Sigmoid colon (tissue), 6 donors: ENCODE measurements at regions not wholly inside any gene's neighbourhood (a gene's known extent, or its start where the extent isn't known, plus 50 kb on each side); places are given as distances from the start of the nearest gene placed in this dataset.

ENCODE experiments used
- DNase-seq: peaks from one replicate; pipeline ENCODE4 v3.0.0-alpha.2; 2019
- H3K27ac ChIP-seq, 4 donors: fragments of 200-600 bp; sonication (generic); one replicate each; pipeline ENCODE4 v1.5.1; 2016 to 2019; ENCODE audit warnings: mild to moderate bottlenecking in 1 of 4
- H3K27me3 ChIP-seq, 3 donors: fragments of 200-600 bp; sonication (generic); one replicate each; pipeline ENCODE4 v1.5.1; 2019; ENCODE audit warnings: mild to moderate bottlenecking in 1 of 3
- H3K36me3 ChIP-seq, 4 donors: fragments of 200-600 bp; sonication (generic); one replicate each; pipeline ENCODE4 v1.5.1; 2016 to 2019
- H3K4me1 ChIP-seq, 4 donors: fragments of 200-600 bp; sonication (generic); one replicate each; pipeline ENCODE4 v1.5.1; 2017 to 2019
- H3K4me3 ChIP-seq, 4 donors: fragments of 200-600 bp; sonication (generic); one replicate each; pipeline ENCODE4 v1.5.1; 2017 to 2019; ENCODE audit warnings: mild to moderate bottlenecking in 2 of 4, moderate library complexity in 1 of 4
- H3K9me3 ChIP-seq, 4 donors: fragments of 200-600 bp in 3 of 4; sonication (generic) in 3 of 4; one replicate each; pipeline versions ENCODE4 v1.5.1 to v1.6.1; 2013 to 2019
- EP300 ChIP-seq, 4 donors: sonication (generic); formaldehyde crosslinking; IDR thresholded peaks; one replicate each; pipeline ENCODE4 v1.6.1; 2017; ENCODE audit warnings: antibody characterized with exemption in 4 of 4
- POLR2A ChIP-seq, 2 donors: fragments of 450-650 bp; IDR thresholded peaks; one replicate each; pipeline ENCODE4 v1.6.1; 2016; ENCODE audit warnings: antibody characterized with exemption in 2 of 2, mild to moderate bottlenecking in 2 of 2, moderate library complexity in 2 of 2
- POLR2AphosphoS5 ChIP-seq, 4 donors: sonication (generic); formaldehyde crosslinking; IDR thresholded peaks; one replicate each; pipeline ENCODE4 v1.6.1; 2017; ENCODE audit warnings: antibody characterized with exemption in 4 of 4
- WGBS, 2 donors: extraction: QIAGEN DNeasy Blood & Tissue Kit; methylation state at CpG; one replicate each; pipeline ENCODE4 v1.1.7; 2013; 5-methylcytosine and 5-hydroxymethylcytosine counted together
- intact Hi-C: fragments of 100-400 bp; cut with DNase I; formaldehyde crosslinking; loops from one replicate; pipeline ENCODE4 v1.15.1; 2023
- TF ChIP-seq, protein P1 (sequence below), 4 experiments: fragments of 450-650 bp in 3 of 4; fragments of 200-600 bp in 1 of 4; IDR thresholded peaks; one replicate each; pipeline ENCODE4 v1.5.1; 2016 to 2019; ENCODE audit warnings: antibody characterized with exemption in 4 of 4, mild to moderate bottlenecking in 3 of 4, moderate library complexity in 2 of 4
- donor health status: healthy with polysubstance abuse.
- donor health status: healthy.

DNA sequence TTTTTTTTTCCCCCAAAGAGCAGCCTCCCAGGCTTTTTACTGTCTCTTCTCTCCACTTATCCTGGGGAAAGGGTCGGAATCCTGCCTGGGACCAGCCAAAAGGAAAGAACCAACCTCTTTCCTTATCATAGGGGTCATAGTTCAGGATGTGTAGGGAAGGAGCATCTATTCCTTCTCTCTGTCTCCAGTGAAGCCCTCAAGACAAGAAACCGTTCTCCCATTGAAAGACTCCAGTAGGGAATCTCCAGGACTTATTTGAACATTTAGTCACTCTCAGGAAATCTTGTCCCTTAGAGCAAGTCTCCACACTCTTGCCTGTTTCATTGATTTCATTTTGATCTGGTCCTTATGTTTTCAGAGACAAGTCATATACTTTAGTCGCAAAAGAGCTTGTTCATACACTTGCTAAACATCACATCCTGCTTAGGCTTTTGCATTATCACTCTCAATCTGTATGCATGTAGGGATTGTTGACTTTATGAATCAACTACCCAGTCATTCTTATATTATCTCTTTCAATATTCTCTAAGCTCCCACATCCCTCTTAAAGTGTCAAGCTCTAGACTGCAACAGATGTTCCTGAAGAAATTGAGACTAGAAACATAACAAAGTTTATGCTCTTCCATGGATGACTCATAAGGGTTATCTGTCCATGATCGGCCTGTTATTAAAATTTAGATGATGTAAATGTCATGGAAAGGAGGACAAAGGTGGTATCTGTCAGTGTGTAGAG lies 116.2 kb upstream of the ST6GAL2 start:
- 65 to 70% methylated on average over 4 of the region's 4 CpGs for WGBS, 2 donors
- intact Hi-C loops = no loop called here
- Histone ChIP-seq H3K27me3 (no peaks in the 10 kb centered on the region), H3K27ac (no peak overlapping the region), H3K4me3 (no peak overlapping the region), H3K4me1 (no peaks in the 10 kb centered on the region), H3K36me3 (no peaks in the 10 kb centered on the region), H3K9me3 (no peaks in the 10 kb centered on the region)
- no peak for DNase-seq
- no peak for TF ChIP-seq POLR2AphosphoS5 (IDR thresholded peaks at IDR 0.05)
- no peak for TF ChIP-seq EP300 (IDR thresholded peaks at IDR 0.05)
- TF ChIP-seq, protein P1, sequence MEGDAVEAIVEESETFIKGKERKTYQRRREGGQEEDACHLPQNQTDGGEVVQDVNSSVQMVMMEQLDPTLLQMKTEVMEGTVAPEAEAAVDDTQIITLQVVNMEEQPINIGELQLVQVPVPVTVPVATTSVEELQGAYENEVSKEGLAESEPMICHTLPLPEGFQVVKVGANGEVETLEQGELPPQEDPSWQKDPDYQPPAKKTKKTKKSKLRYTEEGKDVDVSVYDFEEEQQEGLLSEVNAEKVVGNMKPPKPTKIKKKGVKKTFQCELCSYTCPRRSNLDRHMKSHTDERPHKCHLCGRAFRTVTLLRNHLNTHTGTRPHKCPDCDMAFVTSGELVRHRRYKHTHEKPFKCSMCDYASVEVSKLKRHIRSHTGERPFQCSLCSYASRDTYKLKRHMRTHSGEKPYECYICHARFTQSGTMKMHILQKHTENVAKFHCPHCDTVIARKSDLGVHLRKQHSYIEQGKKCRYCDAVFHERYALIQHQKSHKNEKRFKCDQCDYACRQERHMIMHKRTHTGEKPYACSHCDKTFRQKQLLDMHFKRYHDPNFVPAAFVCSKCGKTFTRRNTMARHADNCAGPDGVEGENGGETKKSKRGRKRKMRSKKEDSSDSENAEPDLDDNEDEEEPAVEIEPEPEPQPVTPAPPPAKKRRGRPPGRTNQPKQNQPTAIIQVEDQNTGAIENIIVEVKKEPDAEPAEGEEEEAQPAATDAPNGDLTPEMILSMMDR (IDR thresholded peaks at IDR 0.05) = no peak
- no peak for TF ChIP-seq POLR2A (IDR thresholded peaks at IDR 0.05)

DNA sequence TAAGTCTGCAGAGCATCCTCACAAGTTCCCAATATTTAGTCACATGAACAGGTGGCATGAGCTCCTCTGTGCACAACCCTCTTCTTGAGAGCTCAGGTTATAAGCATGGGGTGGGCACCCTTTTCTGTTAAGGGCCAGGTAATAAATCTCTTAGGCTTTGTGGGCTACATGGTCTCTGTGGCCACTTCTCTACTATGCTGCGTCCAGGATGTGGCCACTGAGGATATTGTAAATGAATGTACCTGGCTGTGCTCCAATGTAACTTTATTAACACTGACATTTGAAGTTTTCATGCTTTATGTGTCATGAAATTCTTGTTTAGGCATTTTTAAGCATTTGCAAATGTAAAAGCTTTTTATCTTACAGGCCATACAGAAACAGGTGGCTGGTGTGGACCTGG lies 116.8 kb upstream of the ST6GAL2 start:
- no peaks in the 10 kb centered on the region for H3K36me3 ChIP-seq
- no peak for DNase-seq
- 70 to 79% methylated on average over 1 of the region's 1 CpG for WGBS, 2 donors
- intact Hi-C loops = no loop called here
- no peak overlapping the region for H3K27ac ChIP-seq
- H3K4me1 ChIP-seq = no peaks in the 10 kb centered on the region
- H3K27me3 ChIP-seq = no peaks in the 10 kb centered on the region
- TF ChIP-seq POLR2A (IDR thresholded peaks at IDR 0.05) = no peak
- TF ChIP-seq, protein P1 (IDR thresholded peaks at IDR 0.05) = no peak
- TF ChIP-seq EP300 (IDR thresholded peaks at IDR 0.05) = no peak
- no peak for TF ChIP-seq POLR2AphosphoS5 (IDR thresholded peaks at IDR 0.05)
- H3K9me3 ChIP-seq = no peaks in the 10 kb centered on the region
- H3K4me3 ChIP-seq = no peak overlapping the region

DNA sequence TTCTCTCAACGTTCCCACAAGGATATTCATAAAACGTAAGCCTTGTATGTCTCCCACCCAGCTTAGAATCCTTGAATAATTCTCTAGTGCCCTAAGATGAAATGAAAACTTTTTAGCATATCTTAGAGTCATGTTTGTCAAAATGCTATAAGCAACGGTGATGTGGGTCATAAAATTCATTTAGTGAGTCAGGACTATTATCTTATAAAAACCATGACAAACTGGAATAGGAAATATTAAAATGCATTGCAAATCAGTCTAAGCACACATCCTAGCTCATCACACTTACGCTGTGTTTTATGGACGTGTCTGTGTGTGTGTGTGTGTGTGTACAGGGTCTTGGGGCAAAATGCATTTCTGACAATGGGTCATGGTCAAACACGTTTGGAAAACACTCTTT lies 119.9 kb upstream of the ST6GAL2 start:
- WGBS, 2 donors = 72 to 73% methylated on average over 6 of the region's 6 CpGs

DNA sequence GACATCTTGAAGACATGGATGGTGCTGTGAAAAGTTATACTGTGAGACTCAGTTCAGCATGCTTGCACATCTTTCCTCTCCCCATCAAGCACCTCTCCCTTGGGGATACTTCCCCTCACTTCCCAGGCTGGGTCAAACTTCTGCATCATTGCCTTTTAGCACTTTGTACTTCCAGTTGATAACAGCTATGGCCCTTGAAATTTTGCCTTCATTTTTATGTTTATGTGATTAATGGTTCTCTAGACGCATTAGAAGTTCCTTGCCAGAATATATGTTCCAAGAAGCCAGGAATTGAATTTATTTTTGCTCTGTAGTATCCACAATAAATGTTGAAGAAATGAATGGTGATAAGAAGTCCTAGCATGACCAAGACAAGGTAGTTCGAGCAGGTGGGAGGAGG lies 120.9 kb upstream of the ST6GAL2 start:
- Histone ChIP-seq H3K4me1 (no peaks in the 10 kb centered on the region), H3K27me3 (no peaks in the 10 kb centered on the region), H3K4me3 (no peak overlapping the region), H3K36me3 (no peaks in the 10 kb centered on the region), H3K9me3 (no peaks in the 10 kb centered on the region), H3K27ac (no peak overlapping the region)
- intact Hi-C loops = no loop called here
- no peak for DNase-seq
- 23 to 73% methylated on average over 2 of the region's 2 CpGs for WGBS, 2 donors
- TF ChIP-seq, protein P1 (IDR thresholded peaks at IDR 0.05) = no peak
- TF ChIP-seq POLR2A (IDR thresholded peaks at IDR 0.05) (no peak), POLR2AphosphoS5 (IDR thresholded peaks at IDR 0.05) (no peak), EP300 (IDR thresholded peaks at IDR 0.05) (no peak)

More for the DNA sequence above, 119.9 kb upstream of the ST6GAL2 start:
- no peaks in the 10 kb centered on the region for H3K27me3 ChIP-seq
- H3K4me3 ChIP-seq = no peak overlapping the region
- TF ChIP-seq EP300 (IDR thresholded peaks at IDR 0.05) (no peak), POLR2A (IDR thresholded peaks at IDR 0.05) (no peak), POLR2AphosphoS5 (IDR thresholded peaks at IDR 0.05) (no peak)
- TF ChIP-seq, protein P1 (IDR thresholded peaks at IDR 0.05) = no peak
- no peak for DNase-seq
- no peaks in the 10 kb centered on the region for H3K9me3 ChIP-seq
- no peaks in the 10 kb centered on the region for H3K36me3 ChIP-seq
- no peak overlapping the region for H3K27ac ChIP-seq
- intact Hi-C loops = no loop called here
- H3K4me1 ChIP-seq = no peaks in the 10 kb centered on the region

DNA sequence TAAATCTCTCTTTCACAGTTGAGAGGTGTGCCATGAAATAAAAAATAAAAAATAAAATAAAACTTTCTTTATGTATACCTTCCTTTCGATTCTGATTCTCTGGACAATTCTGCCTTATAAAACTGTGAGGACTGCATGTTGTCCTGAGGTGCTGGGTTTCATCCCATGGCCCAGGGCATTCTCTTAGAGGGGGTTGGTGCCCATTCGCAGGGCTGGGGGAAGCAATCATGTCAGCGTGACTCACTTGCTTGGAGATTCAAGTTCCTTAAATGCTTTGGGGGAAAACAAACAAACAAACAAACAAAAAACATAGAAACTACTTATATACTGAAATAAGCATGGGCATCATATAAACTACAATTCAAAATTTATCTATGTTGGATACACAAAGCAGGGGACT lies 122.0 kb upstream of the ST6GAL2 start:
- DNase-seq = no peak
- Histone ChIP-seq H3K27ac (no peak overlapping the region), H3K4me1 (no peaks in the 10 kb centered on the region), H3K9me3 (no peaks in the 10 kb centered on the region), H3K27me3 (no peaks in the 10 kb centered on the region), H3K36me3 (no peaks in the 10 kb centered on the region), H3K4me3 (no peak overlapping the region)
- TF ChIP-seq EP300 (IDR thresholded peaks at IDR 0.05) = no peak
- TF ChIP-seq POLR2A (IDR thresholded peaks at IDR 0.05) = no peak
- TF ChIP-seq, protein P1 (IDR thresholded peaks at IDR 0.05) = no peak
- TF ChIP-seq POLR2AphosphoS5 (IDR thresholded peaks at IDR 0.05) = no peak
- WGBS, 2 donors = 57% methylated on average over 3 of the region's 3 CpGs
- intact Hi-C loops = no loop called here
